DOHH2 (cell line): ENCODE measurements at regions not wholly inside any gene's neighbourhood (a gene's known extent, or its start where the extent isn't known, plus 50 kb on each side); places are given as distances from the start of the nearest gene placed in this dataset.

ENCODE experiments used
- H3F3A ChIP-seq: fragments of 200-600 bp; sonication (generic), shearing (Covaris generic); 2 replicates; pipeline ENCODE4 v1.6.0; 2016; ENCODE audit warnings: antibody characterized with exemption, mild to moderate bottlenecking; ENCODE audit not compliant: control insufficient read depth, insufficient read depth
- H3K27ac ChIP-seq: fragments of 200-600 bp; sonication (generic); 2 replicates; pipeline ENCODE4 v1.5.1; 2014; ENCODE audit warnings: low read depth, mild to moderate bottlenecking, low read length, moderate library complexity
- H3K27me3 ChIP-seq: fragments of 200-600 bp; sonication (generic); 2 replicates; pipeline ENCODE4 v1.6.1; 2014; ENCODE audit warnings: mild to moderate bottlenecking, low read length, mixed read lengths; ENCODE audit not compliant: control insufficient read depth
- H3K36me3 ChIP-seq: fragments of 200-600 bp; sonication (generic); 2 replicates; pipeline ENCODE4 v1.6.1; 2014; ENCODE audit warnings: mild to moderate bottlenecking, low read length, moderate library complexity, mixed read lengths; ENCODE audit not compliant: control insufficient read depth
- H3K4me1 ChIP-seq: fragments of 200-600 bp; sonication (generic); 2 replicates; pipeline ENCODE4 v1.6.1; 2014; ENCODE audit warnings: mild to moderate bottlenecking, low read length, mixed read lengths; ENCODE audit not compliant: control insufficient read depth
- H3K4me2 ChIP-seq: fragments of 200-600 bp; sonication (generic); 2 replicates; pipeline ENCODE4 v1.6.0; 2014; ENCODE audit warnings: mild to moderate bottlenecking, low read length, moderate library complexity
- H3K4me3 ChIP-seq: fragments of 200-600 bp; sonication (generic); 2 replicates; pipeline ENCODE4 v1.5.1; 2014; ENCODE audit warnings: mild to moderate bottlenecking, low read length, mixed read lengths
- H3K79me2 ChIP-seq: fragments of 200-600 bp; sonication (generic); 2 replicates; pipeline ENCODE4 v1.6.1; 2014; ENCODE audit warnings: mild to moderate bottlenecking, low read length, mixed read lengths; ENCODE audit not compliant: control insufficient read depth
- H3K9me2 ChIP-seq: fragments of 200-600 bp; sonication (generic); replicated peaks from 2 replicates; pipeline ENCODE4 v1.6.1; 2014; ENCODE audit warnings: mild to moderate bottlenecking, low read length, mixed read lengths; ENCODE audit not compliant: control insufficient read depth
- H3K9me3 ChIP-seq: fragments of 200-600 bp; sonication (generic); 2 replicates; pipeline ENCODE4 v1.6.1; 2014; ENCODE audit warnings: antibody characterized with exemption, low read length, mixed read lengths; ENCODE audit not compliant: control insufficient read depth, insufficient read depth
- H4K20me1 ChIP-seq: fragments of 200-600 bp; sonication (generic); 2 replicates; pipeline ENCODE4 v1.6.0; 2014; ENCODE audit warnings: low read depth, mild to moderate bottlenecking, antibody characterized with exemption, low read length, moderate library complexity; ENCODE audit not compliant: control insufficient read depth, insufficient read depth
- CTCF ChIP-seq: fragments of 200-600 bp; sonication (generic); IDR thresholded peaks from one replicate; pipeline ENCODE4 v1.5.1; 2014; ENCODE audit warnings: antibody characterized with exemption, mild to moderate bottlenecking, low read depth, low read length; ENCODE audit not compliant: poor library complexity, severe bottlenecking
- EZH2phosphoT487 ChIP-seq: fragments of 200-600 bp; sonication (generic); IDR thresholded peaks from 2 replicates; pipeline ENCODE4 v1.6.1; 2017; ENCODE audit warnings: borderline replicate concordance, mild to moderate bottlenecking, antibody characterized with exemption, low read length, moderate library complexity, mixed read lengths

DNA sequence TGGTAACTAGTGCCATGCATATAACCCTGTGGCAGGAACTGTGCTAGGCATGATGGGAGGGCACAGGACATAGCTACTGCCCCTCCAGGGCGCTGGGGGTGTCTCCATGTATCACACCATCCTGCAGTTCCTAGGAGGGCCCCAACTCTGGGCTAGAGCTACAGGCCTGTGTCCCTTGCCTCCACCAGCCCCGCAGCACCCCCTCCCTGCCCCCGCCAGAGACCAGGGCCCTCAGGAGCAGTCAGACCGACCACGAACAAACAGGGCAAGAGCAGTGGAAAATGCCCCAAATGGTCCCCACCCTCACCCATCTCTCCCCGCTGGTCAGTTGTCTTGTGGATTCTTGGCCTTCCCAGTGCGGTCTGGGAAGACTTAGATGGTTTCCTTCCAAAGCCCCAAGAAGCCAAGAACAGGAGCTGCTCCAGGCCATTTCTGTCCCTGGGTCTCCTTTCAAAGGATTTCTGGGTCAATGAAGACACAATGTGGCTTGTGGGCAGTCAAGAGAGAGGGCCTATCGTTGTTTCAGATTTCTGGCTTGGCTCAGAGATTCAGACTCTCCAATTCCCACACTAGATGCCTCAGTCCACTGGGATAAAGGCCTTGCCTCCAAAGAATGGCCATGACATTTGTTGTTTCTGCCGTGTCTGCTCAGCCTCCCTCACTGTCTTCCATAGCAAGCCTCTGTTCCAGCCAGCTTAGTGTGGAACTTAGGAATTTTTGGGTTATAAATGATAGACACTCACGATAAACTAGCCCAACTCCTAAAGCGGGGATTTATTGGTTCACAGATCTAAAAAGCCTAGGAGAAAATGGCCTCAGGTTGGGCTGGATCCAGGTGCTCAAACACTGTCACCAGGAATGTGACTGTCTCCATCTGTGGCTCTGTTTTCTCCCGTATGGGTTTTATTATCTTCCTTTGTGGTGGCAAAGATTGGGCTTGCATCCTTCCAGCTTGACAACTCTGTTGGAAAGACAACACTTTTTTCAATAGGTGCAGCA is 80.6 kb downstream of the LSM3 start:
- Histone ChIP-seq H3K36me3 (no peaks in the 10 kb centered on the region), H3K9me3 (no peaks in the 10 kb centered on the region)
- no peak for TF ChIP-seq CTCF
- TF ChIP-seq EZH2phosphoT487: no peak

GRCh38 chr3:14260463-14260862 is 81.8 kb downstream of the LSM3 start:
- TF ChIP-seq EZH2phosphoT487 (no peak), CTCF (no peak)
- no peaks in the 10 kb centered on the region for H3F3A ChIP-seq

More for the DNA sequence above, 80.6 kb downstream of the LSM3 start:
- no peak overlapping the region for H3K4me2 ChIP-seq
- no peaks in the 10 kb centered on the region for H3F3A ChIP-seq
- H3K79me2 ChIP-seq: no peaks in the 10 kb centered on the region
- no peak overlapping the region for H3K27ac ChIP-seq
- no peaks in the 10 kb centered on the region for H4K20me1 ChIP-seq
- peaks cover 23% of the 10 kb centered on the region for H3K4me1 ChIP-seq
- H3K4me3 ChIP-seq: no peak overlapping the region
- peaks cover 11% of the 10 kb centered on the region; the same call in 1 of the 2 replicates for H3K27me3 ChIP-seq
- H3K9me2 ChIP-seq: no peaks in the 10 kb centered on the region

GRCh38 chr3:14261229-14261628 is 82.6 kb downstream of the LSM3 start:
- peaks cover 17% of the 10 kb centered on the region for H3K4me1 ChIP-seq
- H3K79me2 ChIP-seq: no peaks in the 10 kb centered on the region
- no peak overlapping the region for H3K27ac ChIP-seq
- H3K9me2 ChIP-seq: no peaks in the 10 kb centered on the region
- H3K4me2 ChIP-seq: no peak overlapping the region
- no peak overlapping the region for H3K4me3 ChIP-seq
- peaks cover 14% of the 10 kb centered on the region; the same call in 1 of the 2 replicates for H3K27me3 ChIP-seq
- no peaks in the 10 kb centered on the region for H4K20me1 ChIP-seq
- no peaks in the 10 kb centered on the region for H3K36me3 ChIP-seq
- H3K9me3 ChIP-seq: no peaks in the 10 kb centered on the region
- no peaks in the 10 kb centered on the region for H3F3A ChIP-seq
- peak; percentile 94 for TF ChIP-seq CTCF
- TF ChIP-seq EZH2phosphoT487: no peak

More at GRCh38 chr3:14260463-14260862, 81.8 kb downstream of the LSM3 start:
- H3K27ac ChIP-seq: no peak overlapping the region
- peaks cover 23% of the 10 kb centered on the region for H3K4me1 ChIP-seq
- no peaks in the 10 kb centered on the region for H3K36me3 ChIP-seq
- H3K79me2 ChIP-seq: no peaks in the 10 kb centered on the region
- no peaks in the 10 kb centered on the region for H3K9me3 ChIP-seq
- H3K27me3 ChIP-seq: peaks cover 11% of the 10 kb centered on the region; the same call in 1 of the 2 replicates
- no peak overlapping the region for H3K4me2 ChIP-seq
- H3K9me2 ChIP-seq: no peaks in the 10 kb centered on the region
- H3K4me3 ChIP-seq: no peak overlapping the region
- no peaks in the 10 kb centered on the region for H4K20me1 ChIP-seq
